HCT116 (cell line): ENCODE measurements at regions not wholly inside any gene's neighbourhood (a gene's known extent, or its start where the extent isn't known, plus 50 kb on each side); places are given as distances from the start of the nearest gene placed in this dataset.
"Not testable (repeated sequence)": the region's sequence is repeated elsewhere in the genome, so short reads cannot be mapped to it uniquely, and the experiment has no call there.

Source experiments
- ATAC-seq: fragments of 200-7000 bp; cut with Tn5 transposase; 2 replicates; pipeline ENCODE4 v1.9.1; 2020; ENCODE audit warnings: mild to moderate bottlenecking, moderate library complexity
- BruUV-seq: library from RNA; stranded (reverse); fragments of 400-500 nt; replicated peaks from 2 replicates; lab custom pipeline; 2021; lab: Mats Ljungman, UMichigan
- CTCF ChIA-PET: fragments of 300-600 bp; sonication (Branson Sonifier 250); formaldehyde crosslinking; loops from one replicate; lab custom pipeline; 2021; ENCODE audit warnings: antibody characterized with exemption; lab: Charles Lee
- POLR2A ChIA-PET: fragments of 300-600, 350-600 bp; sonication (Branson Sonifier 250); formaldehyde crosslinking; loops from one replicate; lab custom pipeline; 2021; ENCODE audit warnings: antibody characterized with exemption; lab: Charles Lee
- RAD21 ChIA-PET, 2 experiments: fragments of 300-600 bp; sonication (Branson Sonifier 250); formaldehyde crosslinking; loops; one replicate each; lab custom pipeline; 2023; ENCODE audit warnings: low total read pairs in 2 of 2; ENCODE audit not compliant: uncharacterized antibody in 2 of 2, unreplicated experiment in 2 of 2, low non-redundant PET in 1 of 2; lab: Charles Lee
- DNase-seq: peaks from one replicate; pipeline ENCODE4 v3.0.0-alpha.2; 2010; ENCODE audit warnings: low read depth, low spot score
- H2AFZ ChIP-seq: fragments of 200-600 bp; shearing (Covaris generic), sonication (generic); 2 replicates; pipeline ENCODE4 v1.6.1; 2017; ENCODE audit warnings: low read depth, mixed run types, mixed read lengths, antibody characterized with exemption, low read length; ENCODE audit not compliant: poor library complexity, severe bottlenecking
- H3K27ac ChIP-seq: 2 replicates; pipeline ENCODE4 v1.5.1; 2012; ENCODE audit warnings: low read depth, low read length
- H3K27me3 ChIP-seq: fragments of 200-600 bp; sonication (generic); 2 replicates; pipeline ENCODE4 v1.6.1; 2016; ENCODE audit warnings: mixed run types, low read length, mixed read lengths; ENCODE audit not compliant: insufficient read depth
- H3K36me3 ChIP-seq, 2 experiments: fragments of 200-500 bp in 1 of 2; fragments of 200-600 bp in 1 of 2; sonication (Bioruptor generic) in 1 of 2; sonication (generic) in 1 of 2; 2 replicates each; pipeline versions ENCODE4 v1.5.1 to v1.6.1; 2014 to 2016; ENCODE audit warnings: low read length in 2 of 2, inconsistent platforms in 1 of 2, mixed read lengths in 1 of 2, mixed run types in 1 of 2; ENCODE audit not compliant: insufficient read depth in 2 of 2, control insufficient read depth in 1 of 2
- H3K4me1 ChIP-seq, 2 experiments: fragments of 200-600 bp in 1 of 2; sonication (generic) in 1 of 2; 2 replicates each; pipeline versions ENCODE4 v1.5.1 to v1.6.1; 2012 to 2017; ENCODE audit warnings: low read length in 2 of 2, inconsistent platforms in 1 of 2, mild to moderate bottlenecking in 1 of 2, mixed read lengths in 1 of 2, mixed run types in 1 of 2, moderate library complexity in 1 of 2; ENCODE audit not compliant: insufficient read depth in 2 of 2, control insufficient read depth in 1 of 2
- H3K4me2 ChIP-seq: fragments of 200-600 bp; sonication (generic); 2 replicates; pipeline ENCODE4 v1.6.1; 2017; ENCODE audit warnings: mixed run types, low read length, mixed read lengths
- H3K4me3 ChIP-seq, 2 experiments: fragments of 200-600 bp in 1 of 2; sonication (generic) in 1 of 2; replicated peaks in 1 of 2; 2 replicates each; pipeline ENCODE4 v1.5.1; 2011 to 2016; ENCODE audit warnings: low read length in 2 of 2, control low read depth in 1 of 2, low read depth in 1 of 2, mild to moderate bottlenecking in 1 of 2, mixed read lengths in 1 of 2, mixed run types in 1 of 2
- H3K79me2 ChIP-seq: fragments of 200-600 bp; sonication (generic); 2 replicates; pipeline ENCODE4 v1.6.1; 2017; ENCODE audit warnings: mild to moderate bottlenecking, mixed run types, low read length, moderate library complexity, mixed read lengths; ENCODE audit not compliant: insufficient read depth
- H3K9ac ChIP-seq: fragments of 200-600 bp; sonication (generic); 2 replicates; pipeline ENCODE4 v1.6.1; 2016; ENCODE audit warnings: low read length, mixed read lengths
- H3K9me2 ChIP-seq: fragments of 200-600 bp; sonication (generic), shearing (Covaris generic); 2 replicates; pipeline ENCODE4 v1.6.1; 2017; ENCODE audit warnings: mixed run types, mild to moderate bottlenecking, moderate library complexity; ENCODE audit not compliant: insufficient read depth
- H3K9me3 ChIP-seq, 2 experiments: fragments of 200-500 bp in 1 of 2; fragments of 200-600 bp in 1 of 2; sonication (Bioruptor generic) in 1 of 2; sonication (generic) in 1 of 2; 2 replicates each; pipeline ENCODE4 v1.6.1; 2014 to 2017; ENCODE audit warnings: low read length in 2 of 2, mixed read lengths in 2 of 2, inconsistent platforms in 1 of 2, low read depth in 1 of 2, mild to moderate bottlenecking in 1 of 2, mixed run types in 1 of 2, moderate library complexity in 1 of 2; ENCODE audit not compliant: control insufficient read depth in 1 of 2, insufficient read depth in 1 of 2
- H4K20me1 ChIP-seq: fragments of 200-600 bp; sonication (generic), shearing (Covaris generic); 2 replicates; pipeline ENCODE4 v1.6.1; 2017; ENCODE audit warnings: mixed run types, mild to moderate bottlenecking, moderate library complexity; ENCODE audit not compliant: insufficient read depth
- CBX3 ChIP-seq: IDR thresholded peaks from 2 replicates; pipeline ENCODE4 v1.6.1; 2012; ENCODE audit warnings: low read depth
- CEBPB ChIP-seq: IDR thresholded peaks from 2 replicates; pipeline ENCODE4 v1.6.1; 2012; ENCODE audit warnings: low read depth
- EGR1 ChIP-seq: IDR thresholded peaks from 2 replicates; pipeline ENCODE4 v1.6.1; 2012; ENCODE audit warnings: low read depth
- ELF1 ChIP-seq: IDR thresholded peaks from 2 replicates; pipeline ENCODE4 v1.6.1; 2012; ENCODE audit warnings: low read depth, borderline replicate concordance
- EZH2 ChIP-seq: fragments of 200-600 bp; sonication (generic); IDR thresholded peaks from 2 replicates; pipeline ENCODE4 v1.6.1; 2017; ENCODE audit warnings: antibody characterized with exemption, mixed run types
- EZH2phosphoT487 ChIP-seq: fragments of 200-600 bp; IDR thresholded peaks from 2 replicates; pipeline ENCODE4 v1.6.1; 2018; ENCODE audit warnings: antibody characterized with exemption, borderline replicate concordance
- FOSL1 ChIP-seq: IDR thresholded peaks from 2 replicates; pipeline ENCODE4 v1.6.1; 2012; ENCODE audit warnings: low read depth
- MAX ChIP-seq: IDR thresholded peaks from 2 replicates; pipeline ENCODE4 v1.6.1; 2012
- POLR2AphosphoS5 ChIP-seq: IDR thresholded peaks from 2 replicates; pipeline ENCODE4 v1.6.1; 2011; ENCODE audit warnings: mild to moderate bottlenecking, low read depth, low read length, moderate library complexity
- REST ChIP-seq: IDR thresholded peaks from 2 replicates; pipeline ENCODE4 v1.6.1; 2012; ENCODE audit warnings: low read depth
- SIN3A ChIP-seq: IDR thresholded peaks from 2 replicates; pipeline ENCODE4 v1.6.1; 2012; ENCODE audit warnings: low read depth
- SP1 ChIP-seq: IDR thresholded peaks from 2 replicates; pipeline ENCODE4 v1.6.1; 2012; ENCODE audit warnings: low read depth
- SRF ChIP-seq: IDR thresholded peaks from 2 replicates; pipeline ENCODE4 v1.6.1; 2012; ENCODE audit warnings: low read depth
- YY1 ChIP-seq: IDR thresholded peaks from 2 replicates; pipeline ENCODE4 v1.6.1; 2011; ENCODE audit warnings: low read length, low read depth, moderate library complexity, mild to moderate bottlenecking; ENCODE audit not compliant: insufficient replicate concordance; ENCODE audit errors: extremely low read depth
- ZFX ChIP-seq: fragments of 450-650 bp; IDR thresholded peaks from 2 replicates; pipeline ENCODE4 v1.6.1; 2017
- ZNF274 ChIP-seq: fragments of 200-500 bp; sonication (Bioruptor generic); IDR thresholded peaks from 2 replicates; pipeline ENCODE4 v1.6.1; 2014; ENCODE audit warnings: mild to moderate bottlenecking, low read depth, low read length, inconsistent platforms
- intact Hi-C: fragments of 100-400 bp; cut with micrococcal nuclease; formaldehyde crosslinking; loops from 2 replicates; pipeline ENCODE4 v1.10.0; 2022

GRCh38 chr14:44601266-44601665 lies 94.2 kb upstream of the FSCB start:
- ATAC-seq, H3K27me3 ChIP-seq, H3K4me1 ChIP-seq, H3K79me2 ChIP-seq, H3K27ac ChIP-seq, H3K4me2 ChIP-seq, H3K9ac ChIP-seq, H2AFZ ChIP-seq, intact Hi-C loops, H3K36me3 ChIP-seq, H4K20me1 ChIP-seq, H3K9me3 ChIP-seq, DNase-seq, BruUV-seq, H3K4me3 ChIP-seq, H3K9me2 ChIP-seq, RAD21 ChIA-PET, POLR2A ChIA-PET, CTCF ChIA-PET: not testable (repeated sequence)

- Histone ChIP-seq H3K36me3 (no peaks in the 10 kb centered on the region), H3K4me2 (no peak overlapping the region), H3K9me3 (no peaks in the 10 kb centered on the region), H3K9ac (no peak overlapping the region), H3K4me3 (no peak overlapping the region), H3K27me3 (no peaks in the 10 kb centered on the region), H3K27ac (no peak overlapping the region), H3K4me1 (no peaks in the 10 kb centered on the region), H3K9me2 (no peaks in the 10 kb centered on the region), H2AFZ (no peak overlapping the region), H4K20me1 (no peaks in the 10 kb centered on the region), H3K79me2 (no peaks in the 10 kb centered on the region)
- ChIA-PET CTCF (no interaction called here), RAD21 (no interaction called here), POLR2A (no interaction called here)
- TF ChIP-seq POLR2AphosphoS5 (no peak), ELF1 (no peak), FOSL1 (no peak), SP1 (no peak), CEBPB (no peak), MAX (no peak), YY1 (no peak), SIN3A (no peak), EZH2 (no peak), ZNF274 (no peak), EZH2phosphoT487 (no peak), ZFX (no peak), REST (no peak), EGR1 (no peak), CBX3 (no peak), SRF (no peak)
- no TSS peak for BruUV-seq
- DNase-seq (no peak), ATAC-seq (no peak)
- intact Hi-C loops: no loop called here
Measured at GRCh38 chr14:44589180-44589579, 82.1 kb upstream of the FSCB start.
